NCI-H146 treated with DMSO at 0.1 percent for 48 hours (cell line): ENCODE measurements at regions not wholly inside any gene's neighbourhood (a gene's known extent, or its start where the extent isn't known, plus 50 kb on each side); places are given as distances from the start of the nearest gene placed in this dataset.
"Not testable (repeated sequence)": the region's sequence is repeated elsewhere in the genome, so short reads cannot be mapped to it uniquely, and the experiment has no call there.

ENCODE experiments used
- DNase-seq: peaks from one replicate; lab custom pipeline; 2025; ENCODE audit not compliant: unreplicated experiment; lab: John Stamatoyannopoulos, UW

DNA sequence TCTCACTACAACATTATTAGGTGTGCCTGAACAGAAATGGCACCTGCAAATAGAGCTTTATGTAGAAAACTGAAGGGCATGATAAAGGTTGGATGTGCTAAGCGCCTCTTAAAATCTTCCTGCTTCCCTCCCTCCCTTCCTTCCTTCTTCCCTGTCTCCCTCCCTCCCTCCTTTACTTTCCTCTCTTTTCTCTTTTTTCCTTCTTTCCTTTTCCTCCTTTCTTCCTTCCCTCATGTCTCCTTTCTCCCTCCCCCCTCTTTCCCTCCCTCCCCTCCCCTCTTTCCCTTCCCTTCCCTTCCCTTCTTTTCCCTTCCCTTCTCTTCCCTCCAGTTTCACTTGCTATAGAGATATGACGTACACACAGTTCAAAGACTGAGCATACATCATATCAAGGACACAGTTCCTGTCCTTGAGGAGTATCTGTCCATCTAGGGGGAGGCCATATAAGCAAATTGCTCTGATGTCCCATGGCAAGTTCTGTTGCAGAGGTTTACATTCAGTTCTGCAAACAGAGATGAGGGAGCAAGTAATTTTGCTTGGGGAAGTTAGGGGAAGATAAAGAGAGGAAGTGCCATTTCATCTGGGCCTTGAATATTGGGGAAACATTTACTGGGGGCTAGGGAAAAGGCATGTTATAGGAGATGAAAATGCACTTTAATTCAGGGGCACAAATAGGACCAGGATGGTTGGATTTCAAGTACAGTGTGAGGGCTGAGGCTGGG is 79.0 kb upstream of the EEF1E1 start:
- DNase-seq, result no peak

DNA sequence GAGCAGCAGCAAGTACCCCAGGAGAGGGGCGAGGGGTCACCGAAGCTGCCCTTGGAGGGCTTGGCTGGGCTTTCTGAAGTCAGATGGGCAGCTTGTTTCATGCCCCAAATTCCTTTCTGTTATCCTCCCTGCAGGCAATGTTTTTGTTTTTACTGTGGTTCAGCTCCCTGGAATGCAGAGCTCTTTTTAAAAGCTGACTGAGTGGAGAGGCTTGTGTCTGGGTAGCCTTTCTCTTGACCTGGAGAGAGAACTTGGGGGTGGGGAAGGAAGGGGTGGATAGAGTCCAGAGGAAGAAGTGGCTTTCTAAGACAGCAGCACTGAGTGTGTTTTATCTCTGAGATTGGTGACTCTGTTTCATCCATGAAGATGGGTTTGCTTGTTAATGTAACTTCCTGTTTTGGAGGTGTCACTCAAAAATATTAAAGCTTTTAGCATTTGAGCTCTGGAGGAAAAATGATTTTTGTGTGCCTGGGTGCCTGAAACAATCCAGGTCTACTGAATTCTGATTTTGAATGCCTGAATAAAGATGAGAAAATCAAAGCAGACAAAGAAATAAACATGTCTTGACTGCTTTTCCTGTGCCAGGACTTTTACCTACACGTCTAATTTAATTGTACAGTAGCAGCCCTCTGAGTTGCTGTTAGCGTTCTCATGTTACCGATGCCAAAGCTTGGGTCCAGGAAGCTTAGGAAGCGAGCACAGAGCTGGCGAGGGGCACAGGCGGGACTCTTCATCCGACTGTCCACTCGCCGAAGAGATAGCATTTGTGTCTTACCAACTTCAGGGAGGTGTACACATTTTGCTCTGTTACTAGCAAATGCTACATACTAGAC is 78.2 kb upstream of the EEF1E1 start:
- DNase-seq, result no peak

DNA sequence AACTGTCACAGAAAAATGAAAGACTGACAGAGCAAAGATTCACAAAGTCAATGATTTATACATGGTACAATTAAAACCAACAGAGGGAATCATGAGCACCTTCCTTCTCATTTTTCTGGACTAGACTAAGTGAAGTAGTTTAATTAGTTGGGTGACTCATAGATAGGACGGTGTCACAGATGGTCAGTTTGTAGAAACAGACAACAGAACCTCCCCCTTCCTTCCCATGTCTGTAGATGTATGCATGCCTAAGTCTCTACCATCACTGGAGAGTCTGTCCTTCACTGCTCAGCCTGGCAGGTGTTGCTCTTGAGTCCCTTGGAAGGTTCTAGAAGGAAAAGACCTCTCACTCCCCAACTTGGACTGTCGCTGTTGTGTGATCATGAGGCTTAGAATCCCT is 75.4 kb upstream of the EEF1E1 start:
- no peak for DNase-seq

DNA sequence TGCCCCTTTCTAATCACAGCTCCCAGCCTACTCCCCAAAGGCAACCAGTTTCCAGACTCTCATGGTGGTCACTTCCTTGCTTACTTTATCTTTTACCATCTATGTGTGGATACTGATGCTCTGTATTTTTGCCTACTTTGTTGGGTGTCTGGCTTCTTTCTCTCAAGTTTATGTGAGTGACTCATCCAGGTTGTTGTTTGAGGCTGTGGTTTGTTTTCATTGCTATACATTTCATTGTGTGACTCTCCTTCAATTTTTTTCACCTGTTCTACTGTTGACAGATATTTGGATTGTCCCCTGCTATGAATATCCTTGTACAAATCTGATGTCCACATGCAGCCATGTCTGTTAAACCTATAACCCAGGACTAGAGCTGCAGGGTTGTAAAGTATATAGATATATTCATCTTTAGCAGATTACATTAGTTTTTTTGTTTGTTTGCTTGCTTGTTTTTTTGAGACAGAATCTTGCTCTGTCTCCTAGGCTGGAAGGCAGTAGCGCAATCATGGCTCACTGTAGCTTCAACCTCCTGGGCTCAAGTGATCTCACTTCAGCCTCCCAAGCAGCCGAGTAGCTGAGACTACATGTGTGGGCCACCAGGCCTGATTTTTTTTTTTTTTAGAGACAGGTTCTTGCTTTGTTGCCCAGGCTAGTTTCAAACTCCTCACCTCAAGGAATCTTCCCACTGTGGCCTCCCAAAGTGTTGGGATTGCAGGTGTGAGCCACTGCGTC is 72.9 kb upstream of the EEF1E1 start:
- DNase-seq, result no peak

DNA sequence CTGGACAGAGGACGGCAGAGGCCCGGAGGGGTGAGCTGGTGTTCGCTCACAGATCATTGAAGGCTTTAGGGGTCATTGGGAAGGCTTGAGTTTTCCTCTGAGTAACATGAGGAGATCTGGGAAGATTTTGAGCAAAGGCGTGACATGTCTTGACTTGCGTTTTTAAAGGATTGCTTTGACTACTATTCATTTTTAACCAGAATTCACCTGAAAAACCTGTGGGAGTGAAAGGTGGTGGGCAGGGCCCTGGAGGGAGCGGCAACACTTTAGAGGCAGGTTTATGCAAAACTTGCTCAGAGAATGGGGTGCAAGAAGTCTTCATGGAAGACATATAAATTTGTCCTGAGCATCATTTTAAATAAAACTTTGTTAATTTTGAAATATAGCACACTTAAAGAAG is 72.2 kb upstream of the EEF1E1 start:
- no peak for DNase-seq

DNA sequence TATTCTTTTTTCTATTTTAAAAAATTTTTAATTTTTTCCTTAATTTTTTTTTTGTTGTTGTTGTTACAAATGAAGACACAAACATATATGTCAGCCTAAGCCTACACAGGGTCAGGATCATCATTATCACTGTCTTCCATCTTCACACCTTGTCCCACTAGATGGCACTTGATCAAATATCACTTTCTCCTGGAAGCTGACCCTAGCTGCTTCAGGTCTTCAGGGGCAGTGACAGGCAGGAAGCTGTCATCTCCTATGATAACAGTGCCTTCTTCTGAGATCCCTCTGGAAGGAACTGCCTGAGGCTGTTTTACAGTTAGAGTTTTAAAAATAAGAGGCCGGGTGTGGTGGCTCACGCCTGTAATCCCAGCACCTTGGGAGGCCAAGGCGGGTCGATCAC is 70.2 kb upstream of the EEF1E1 start:
- no peak for DNase-seq

DNA sequence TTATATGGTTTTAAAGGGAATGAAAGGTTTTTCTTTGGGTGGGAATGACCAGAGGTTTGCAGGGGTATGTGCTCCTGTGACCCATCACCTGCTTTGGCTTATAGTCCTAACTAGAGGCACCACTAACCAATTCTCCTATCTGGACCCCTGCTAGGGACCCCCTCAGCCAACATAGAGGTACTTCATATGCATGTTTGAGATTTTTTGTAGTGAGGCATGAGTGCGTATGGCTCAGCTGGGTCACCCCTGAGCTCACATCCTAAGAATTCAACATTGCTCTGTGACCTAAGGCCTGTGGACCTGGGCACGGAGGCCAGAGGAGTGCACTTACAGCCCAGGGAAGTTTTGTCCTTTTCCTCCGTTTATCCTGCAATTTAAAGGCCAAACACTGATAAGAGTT is 68.4 kb upstream of the EEF1E1 start:
- DNase-seq, result no peak

DNA sequence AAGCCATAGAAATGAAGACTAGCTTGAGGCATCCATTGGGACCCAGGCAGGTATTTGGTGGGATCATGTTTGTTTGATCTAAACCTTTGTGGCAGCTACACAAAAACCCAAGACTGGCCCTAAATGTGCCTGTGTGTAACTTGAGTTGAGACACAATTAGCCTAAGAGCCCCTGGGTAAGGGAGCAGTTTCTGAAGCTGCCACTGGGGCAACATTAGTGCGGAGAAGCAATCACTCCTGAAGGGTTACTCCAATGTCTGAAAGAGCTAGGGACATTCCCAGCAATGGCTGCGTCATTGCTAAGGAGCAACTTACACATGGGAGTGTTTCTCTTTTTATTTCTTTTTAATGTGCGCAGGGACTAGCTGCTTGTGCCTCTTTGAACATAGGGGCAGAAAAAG is 67.9 kb upstream of the EEF1E1 start:
- no peak for DNase-seq

DNA sequence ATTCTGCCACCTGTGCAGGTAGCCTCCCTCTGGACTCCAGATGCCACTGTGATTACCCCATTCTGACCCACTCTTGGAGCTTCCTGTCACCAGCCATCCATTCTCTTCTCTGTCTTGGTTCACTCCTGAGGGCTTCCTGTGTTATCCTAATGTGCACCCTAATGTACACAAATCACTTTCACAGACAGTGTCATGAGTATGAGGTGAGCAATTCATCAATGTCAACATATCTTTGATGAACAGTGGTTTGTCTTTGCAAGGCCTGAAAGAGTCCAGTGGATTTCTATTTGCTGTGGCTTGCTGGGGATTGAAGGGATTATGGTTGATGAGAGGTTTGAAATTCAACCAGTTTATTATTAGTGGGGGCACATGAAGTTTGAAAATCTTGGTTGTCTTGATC is 63.8 kb upstream of the EEF1E1 start:
- DNase-seq, result peak; percentile 17

DNA sequence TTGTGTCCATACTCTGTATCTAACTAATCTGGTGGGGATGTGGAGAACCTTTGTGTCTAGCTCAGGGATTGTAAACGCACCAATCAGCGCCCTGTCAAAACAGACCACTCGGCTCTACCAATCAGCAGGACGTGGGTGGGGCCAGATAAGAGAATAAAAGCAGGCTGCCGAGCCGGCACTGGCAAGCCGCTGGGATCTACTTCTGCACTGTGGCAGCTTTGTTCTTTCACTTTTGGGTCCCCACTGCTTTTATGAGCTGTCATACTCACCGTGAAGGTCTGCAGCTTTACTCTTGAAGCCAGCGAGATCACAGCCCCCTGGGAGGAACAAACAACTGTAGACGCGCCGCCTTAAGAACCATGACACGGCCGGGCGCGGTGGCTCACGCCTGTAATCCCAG is 62.7 kb upstream of the EEF1E1 start:
- DNase-seq, result not testable (repeated sequence)

DNA sequence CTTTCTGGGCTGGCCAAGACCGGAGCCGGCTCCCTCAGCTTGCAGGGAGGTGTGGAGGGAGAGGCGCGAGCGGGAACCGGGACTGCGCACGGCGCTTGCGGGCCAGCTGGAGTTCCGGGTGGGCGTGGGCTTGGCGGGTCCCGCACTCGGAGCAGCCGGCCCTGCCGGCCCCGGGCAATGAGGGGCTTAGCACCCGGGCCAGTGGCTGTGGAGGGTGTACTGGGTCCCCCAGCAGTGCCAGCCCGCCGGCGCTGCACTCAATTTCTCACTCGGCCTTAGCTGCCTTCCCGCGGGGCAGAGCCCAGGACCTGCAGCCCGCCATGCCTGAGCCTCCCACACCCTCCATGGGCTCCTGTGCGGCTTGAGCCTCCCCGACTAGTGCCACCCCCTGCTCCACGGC is 61.9 kb upstream of the EEF1E1 start:
- not testable (repeated sequence) for DNase-seq

DNA sequence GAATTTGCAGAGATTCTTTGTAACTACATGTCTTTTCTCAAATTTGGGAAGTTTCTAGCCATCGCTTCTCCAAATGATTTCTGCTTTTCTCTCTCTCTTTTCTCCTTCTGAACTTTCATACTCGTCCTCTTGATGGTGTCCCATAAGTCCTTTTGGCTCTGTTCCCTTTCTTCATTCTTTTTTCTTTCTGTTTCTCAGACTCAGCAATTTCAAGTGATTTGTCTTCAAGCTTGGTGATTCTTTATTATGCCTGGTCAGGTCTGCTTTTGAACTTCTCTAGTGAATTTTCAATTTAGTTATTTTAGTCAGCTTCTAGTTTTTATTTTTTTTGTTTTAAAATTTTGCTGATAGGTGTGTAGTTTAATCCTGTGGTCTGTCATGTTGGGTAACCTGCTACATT is 57.6 kb upstream of the EEF1E1 start:
- no peak for DNase-seq

DNA sequence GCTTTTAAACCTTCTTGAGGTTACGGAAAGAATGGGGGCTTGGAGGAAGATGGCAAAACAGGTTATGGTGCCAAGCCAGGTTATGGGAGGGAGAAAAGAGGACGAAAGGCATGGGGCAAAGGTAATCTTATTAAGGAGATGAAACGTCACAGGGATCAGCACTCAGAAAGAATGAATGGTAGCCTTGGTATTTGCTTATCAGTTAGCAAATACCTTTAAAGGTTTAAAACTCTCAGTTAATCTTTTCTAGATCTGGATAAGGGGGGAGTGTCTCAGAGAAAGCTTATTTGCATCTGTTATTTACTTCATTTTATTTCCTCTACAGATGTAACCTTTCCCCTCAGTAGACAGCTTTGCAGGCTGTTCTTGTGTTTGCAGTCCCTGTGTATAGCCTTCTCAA is 55.5 kb upstream of the EEF1E1 start:
- no peak for DNase-seq

DNA sequence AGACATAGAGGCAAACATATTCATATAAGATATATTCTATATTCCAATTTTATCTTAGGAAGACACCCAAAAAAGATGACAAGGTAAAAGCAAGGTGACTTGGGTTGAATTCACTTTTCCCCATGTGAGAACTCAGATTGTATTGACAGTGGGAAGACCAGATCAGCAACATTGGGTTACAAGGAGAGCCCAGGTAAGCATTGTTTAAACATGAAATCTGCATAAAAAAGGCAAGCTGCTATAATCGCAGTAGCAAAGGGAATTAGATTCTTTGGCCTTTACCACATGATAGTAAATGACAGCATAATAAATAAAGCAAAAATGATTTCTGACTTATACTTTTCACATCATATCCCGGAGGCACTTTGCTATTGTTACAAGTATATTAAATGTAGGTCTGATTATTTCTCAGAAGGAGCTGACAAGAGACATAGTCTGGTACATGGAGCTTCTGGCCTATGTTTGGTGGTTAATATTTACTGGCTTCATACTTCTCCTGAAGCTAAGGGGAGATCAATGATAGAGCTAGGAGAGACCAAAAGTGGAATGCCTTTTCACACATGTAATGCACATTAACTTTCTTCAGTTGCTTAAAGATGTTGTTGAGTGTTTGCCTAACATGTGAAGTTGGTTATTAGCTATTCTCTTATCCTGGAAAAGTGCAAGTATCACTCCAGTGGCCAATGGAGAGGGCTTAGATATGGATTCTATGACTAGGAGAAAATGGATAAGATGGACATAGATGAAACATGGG is 53.1 kb upstream of the EEF1E1 start:
- DNase-seq, result no peak
